OCI-LY1 (cell line): ENCODE measurements at regions not wholly inside any gene's neighbourhood (a gene's known extent, or its start where the extent isn't known, plus 50 kb on each side); places are given as distances from the start of the nearest gene placed in this dataset.

ENCODE experiments used
- H2AFZ ChIP-seq: fragments of 200-600 bp; sonication (generic), shearing (Covaris generic); 2 replicates; pipeline ENCODE4 v1.6.0; 2014; ENCODE audit warnings: antibody characterized with exemption, mild to moderate bottlenecking, low read length
- H3F3A ChIP-seq: fragments of 200-600 bp; sonication (generic), shearing (Covaris generic); 2 replicates; pipeline ENCODE4 v1.6.0; 2014; ENCODE audit warnings: mild to moderate bottlenecking, antibody characterized with exemption, low read length, moderate library complexity; ENCODE audit not compliant: insufficient read depth
- H3K27ac ChIP-seq: fragments of 200-600 bp; sonication (generic); 2 replicates; pipeline ENCODE4 v1.5.1; 2014; ENCODE audit warnings: low read length, mixed run types, mild to moderate bottlenecking, low read depth; ENCODE audit not compliant: poor library complexity, severe bottlenecking
- H3K27me3 ChIP-seq: fragments of 200-600 bp; sonication (generic); 2 replicates; pipeline ENCODE4 v1.6.0; 2014; ENCODE audit warnings: antibody characterized with exemption, mild to moderate bottlenecking, low read length, moderate library complexity; ENCODE audit not compliant: insufficient read depth
- H3K36me3 ChIP-seq: fragments of 200-600 bp; sonication (generic); 2 replicates; pipeline ENCODE4 v1.6.1; 2014; ENCODE audit warnings: mild to moderate bottlenecking, antibody characterized with exemption, low read length, moderate library complexity, mixed read lengths; ENCODE audit not compliant: insufficient read depth
- H3K4me1 ChIP-seq: fragments of 200-600 bp; sonication (generic); 2 replicates; pipeline ENCODE4 v1.5.1; 2014; ENCODE audit warnings: mild to moderate bottlenecking, low read length, moderate library complexity; ENCODE audit not compliant: insufficient read depth, severe bottlenecking
- H3K4me2 ChIP-seq: fragments of 200-600 bp; sonication (generic), shearing (Covaris generic); 2 replicates; pipeline ENCODE4 v1.6.1; 2014; ENCODE audit warnings: low read length
- H3K4me3 ChIP-seq: fragments of 200-600 bp; sonication (generic); 2 replicates; pipeline ENCODE4 v1.5.1; 2014; ENCODE audit warnings: low read length, low read depth, mild to moderate bottlenecking, mixed read lengths; ENCODE audit not compliant: poor library complexity, severe bottlenecking
- H3K79me2 ChIP-seq: fragments of 200-600 bp; shearing (Covaris generic); 2 replicates; pipeline ENCODE4 v1.6.1; 2016; ENCODE audit warnings: mixed run types, low read length, mixed read lengths; ENCODE audit not compliant: insufficient read depth
- H3K9ac ChIP-seq: fragments of 200-600 bp; sonication (generic), shearing (Covaris generic); 2 replicates; pipeline ENCODE4 v1.6.1; 2014; ENCODE audit warnings: mild to moderate bottlenecking, low read length, mixed read lengths
- H3K9me2 ChIP-seq: fragments of 200-600 bp; sonication (generic), shearing (Covaris generic); 2 replicates; pipeline ENCODE4 v1.6.1; 2014; ENCODE audit warnings: low read depth, mild to moderate bottlenecking, low read length, mixed read lengths
- H3K9me3 ChIP-seq: fragments of 200-600 bp; shearing (Covaris generic); 2 replicates; pipeline ENCODE4 v1.6.1; 2014; ENCODE audit warnings: low read length, mixed read lengths
- H4K20me1 ChIP-seq: fragments of 200-600 bp; sonication (generic), shearing (Covaris generic); 2 replicates; pipeline ENCODE4 v1.6.0; 2016; ENCODE audit warnings: mild to moderate bottlenecking, low read length; ENCODE audit not compliant: insufficient read depth
- EZH2 ChIP-seq: fragments of 200-600 bp; sonication (generic), shearing (Covaris generic); IDR thresholded peaks from 2 replicates; pipeline ENCODE4 v1.8.0; 2017; ENCODE audit warnings: borderline replicate concordance, mixed run types, mild to moderate bottlenecking, antibody characterized with exemption, low read length, moderate library complexity, mixed read lengths
- TF ChIP-seq, protein P1 (sequence below): fragments of 200-600 bp; sonication (generic), shearing (Covaris generic); IDR thresholded peaks from 2 replicates; pipeline ENCODE4 v1.5.1; 2017; ENCODE audit warnings: mild to moderate bottlenecking, antibody characterized with exemption, low read length, moderate library complexity, mixed read lengths

DNA sequence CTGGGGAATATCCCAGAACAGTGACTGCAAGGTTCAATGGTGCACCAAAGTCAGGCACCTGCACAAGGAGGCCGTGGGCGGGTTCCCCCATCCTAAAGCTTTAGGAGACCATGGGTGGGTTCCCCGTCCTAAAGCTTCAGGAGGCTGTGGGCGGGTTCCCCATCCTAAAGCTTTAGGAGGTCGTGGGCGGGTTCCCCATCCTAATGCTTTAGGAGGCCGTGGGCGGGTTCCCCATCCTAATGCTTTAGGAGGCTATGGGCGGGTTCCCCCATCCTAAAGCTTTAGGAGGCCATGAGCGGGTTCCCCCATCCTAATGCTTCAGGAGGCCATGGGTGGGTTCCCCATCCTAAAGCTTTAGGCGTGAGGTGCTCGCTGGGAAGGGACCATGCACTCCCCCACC is 313.3 kb downstream of the FOXL1 start:
- H3K27ac ChIP-seq: no peak overlapping the region
- no peak overlapping the region for H2AFZ ChIP-seq
- H3K4me2 ChIP-seq: no peak overlapping the region

DNA sequence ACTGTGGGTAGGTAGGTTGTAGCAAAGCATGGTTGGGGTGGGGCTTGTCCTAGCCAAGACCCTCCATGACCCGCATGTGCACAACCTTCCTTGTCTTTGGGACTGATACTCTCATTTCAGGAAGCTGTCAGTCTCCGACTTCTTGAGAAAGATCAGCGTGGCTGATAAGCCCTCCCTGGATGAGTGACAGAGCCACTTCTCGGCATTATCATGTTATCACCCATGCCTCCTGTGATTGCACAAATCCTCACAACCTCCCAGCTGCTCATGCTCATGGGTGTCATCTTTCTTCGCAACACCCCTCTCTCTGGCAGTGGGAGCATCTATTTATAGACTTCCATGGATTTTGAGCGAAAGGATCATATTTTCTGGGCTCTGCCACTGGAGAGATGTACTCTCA is 314.2 kb downstream of the FOXL1 start:
- Histone ChIP-seq H3F3A (no peaks in the 10 kb centered on the region), H3K9ac (no peak overlapping the region), H3K27ac (no peak overlapping the region), H3K4me3 (no peak overlapping the region), H3K36me3 (no peaks in the 10 kb centered on the region), H3K79me2 (no peaks in the 10 kb centered on the region), H3K27me3 (no peaks in the 10 kb centered on the region), H3K9me3 (no peaks in the 10 kb centered on the region), H4K20me1 (no peaks in the 10 kb centered on the region), H3K4me2 (no peak overlapping the region), H3K4me1 (no peaks in the 10 kb centered on the region), H2AFZ (no peak overlapping the region), H3K9me2 (no peaks in the 10 kb centered on the region)
- TF ChIP-seq EZH2: no peak
- TF ChIP-seq, protein P1, sequence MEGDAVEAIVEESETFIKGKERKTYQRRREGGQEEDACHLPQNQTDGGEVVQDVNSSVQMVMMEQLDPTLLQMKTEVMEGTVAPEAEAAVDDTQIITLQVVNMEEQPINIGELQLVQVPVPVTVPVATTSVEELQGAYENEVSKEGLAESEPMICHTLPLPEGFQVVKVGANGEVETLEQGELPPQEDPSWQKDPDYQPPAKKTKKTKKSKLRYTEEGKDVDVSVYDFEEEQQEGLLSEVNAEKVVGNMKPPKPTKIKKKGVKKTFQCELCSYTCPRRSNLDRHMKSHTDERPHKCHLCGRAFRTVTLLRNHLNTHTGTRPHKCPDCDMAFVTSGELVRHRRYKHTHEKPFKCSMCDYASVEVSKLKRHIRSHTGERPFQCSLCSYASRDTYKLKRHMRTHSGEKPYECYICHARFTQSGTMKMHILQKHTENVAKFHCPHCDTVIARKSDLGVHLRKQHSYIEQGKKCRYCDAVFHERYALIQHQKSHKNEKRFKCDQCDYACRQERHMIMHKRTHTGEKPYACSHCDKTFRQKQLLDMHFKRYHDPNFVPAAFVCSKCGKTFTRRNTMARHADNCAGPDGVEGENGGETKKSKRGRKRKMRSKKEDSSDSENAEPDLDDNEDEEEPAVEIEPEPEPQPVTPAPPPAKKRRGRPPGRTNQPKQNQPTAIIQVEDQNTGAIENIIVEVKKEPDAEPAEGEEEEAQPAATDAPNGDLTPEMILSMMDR: no peak

More for the DNA sequence above, 313.3 kb downstream of the FOXL1 start:
- Histone ChIP-seq H4K20me1 (no peaks in the 10 kb centered on the region), H3K9me3 (no peaks in the 10 kb centered on the region), H3F3A (no peaks in the 10 kb centered on the region), H3K4me1 (no peaks in the 10 kb centered on the region), H3K4me3 (no peak overlapping the region), H3K9ac (no peak overlapping the region), H3K9me2 (no peaks in the 10 kb centered on the region), H3K79me2 (no peaks in the 10 kb centered on the region), H3K36me3 (no peaks in the 10 kb centered on the region), H3K27me3 (no peaks in the 10 kb centered on the region)
- no peak for TF ChIP-seq EZH2
- TF ChIP-seq, protein P1: no peak

- no peaks in the 10 kb centered on the region for H3K4me1 ChIP-seq
- H3K9me3 ChIP-seq: no peaks in the 10 kb centered on the region
- no peak overlapping the region for H3K27ac ChIP-seq
- H3K27me3 ChIP-seq: no peaks in the 10 kb centered on the region
- no peak overlapping the region for H2AFZ ChIP-seq
- TF ChIP-seq, protein P1: no peak
- no peak for TF ChIP-seq EZH2
- H3F3A ChIP-seq: no peaks in the 10 kb centered on the region
- H3K9me2 ChIP-seq: no peaks in the 10 kb centered on the region
- H3K36me3 ChIP-seq: no peaks in the 10 kb centered on the region
- no peaks in the 10 kb centered on the region for H3K79me2 ChIP-seq
- H3K4me2 ChIP-seq: no peak overlapping the region
- H3K4me3 ChIP-seq: no peak overlapping the region
- no peaks in the 10 kb centered on the region for H4K20me1 ChIP-seq
- H3K9ac ChIP-seq: no peak overlapping the region
Observed at GRCh38 chr16:86893506-86893905, 315.2 kb downstream of the FOXL1 start.
